Right lung (tissue), 2 donors: ENCODE measurements at regions not wholly inside any gene's neighbourhood (a gene's known extent, or its start where the extent isn't known, plus 50 kb on each side); places are given as distances from the start of the nearest gene placed in this dataset.

Source experiments
- DNase-seq, 2 donors: peaks; one replicate each; pipeline ENCODE4 v3.0.0-alpha.2; 2013

DNA sequence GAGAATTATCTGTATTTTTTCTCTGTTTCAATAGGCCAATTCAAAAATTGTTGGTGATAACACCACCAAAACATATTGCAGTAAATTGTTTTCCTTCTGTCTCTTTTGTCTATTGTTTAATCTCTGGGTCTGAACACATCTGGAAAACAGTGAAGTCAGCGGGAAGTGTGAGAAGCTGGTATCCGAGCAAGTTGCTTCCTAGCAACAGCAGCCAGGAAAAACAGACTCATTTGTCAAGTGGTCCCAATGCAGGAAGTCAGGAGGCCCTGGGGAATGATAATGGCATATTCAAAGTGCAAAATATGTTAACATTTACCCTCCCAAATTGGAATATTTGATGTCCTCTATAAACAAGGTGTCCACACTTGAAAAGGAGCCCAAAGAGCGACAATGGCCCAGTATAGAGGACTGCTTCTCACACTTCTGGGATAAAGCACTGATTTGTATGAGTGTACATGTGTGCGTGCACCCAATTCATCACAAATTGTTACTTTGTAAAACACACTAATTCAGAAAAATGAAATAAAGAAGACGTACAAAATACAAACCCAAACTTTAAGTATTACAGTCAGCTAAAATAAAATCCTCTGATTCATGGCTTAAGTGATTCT, 515.0 kb downstream of the TBC1D4 start:
- peak; percentile 45 to 59 for DNase-seq

DNA sequence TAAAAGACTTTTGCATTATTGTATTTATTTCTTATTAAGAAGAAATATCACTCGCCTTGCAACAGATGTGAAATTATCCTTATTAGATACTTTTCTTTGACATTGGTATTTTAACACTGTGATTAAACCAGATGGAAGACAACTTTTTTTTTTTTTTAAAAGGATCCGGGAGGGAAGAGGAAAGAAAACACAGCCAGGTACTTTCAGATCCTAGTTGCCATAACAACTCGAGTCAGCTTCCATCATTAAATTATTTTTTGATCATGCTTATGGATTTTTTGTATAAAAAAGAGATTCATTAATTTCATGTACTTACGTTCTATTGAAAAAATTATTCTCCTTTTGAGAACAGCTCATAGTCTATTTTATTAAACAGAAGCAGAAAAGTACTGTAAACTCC, 515.7 kb downstream of the TBC1D4 start:
- no peak for DNase-seq

DNA sequence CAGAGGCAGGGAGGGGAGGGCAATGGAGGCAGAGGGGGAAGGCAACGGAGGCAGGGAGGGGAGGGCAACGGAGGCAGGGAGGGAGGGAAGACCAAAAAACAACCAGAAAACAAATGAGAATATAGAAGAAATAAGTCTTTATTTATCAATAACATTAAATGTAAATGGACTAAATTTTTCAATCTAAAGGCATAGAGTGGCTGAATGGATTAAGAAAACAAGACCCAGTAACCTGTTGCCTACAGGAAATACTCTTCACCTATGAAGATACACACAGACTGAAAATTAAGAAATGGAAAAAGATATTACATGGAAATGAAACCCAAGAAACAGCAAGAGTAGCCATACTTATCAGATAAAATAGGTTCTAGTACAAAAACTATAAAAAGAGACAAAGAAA, 536.3 kb downstream of the TBC1D4 start:
- DNase-seq = no peak

DNA sequence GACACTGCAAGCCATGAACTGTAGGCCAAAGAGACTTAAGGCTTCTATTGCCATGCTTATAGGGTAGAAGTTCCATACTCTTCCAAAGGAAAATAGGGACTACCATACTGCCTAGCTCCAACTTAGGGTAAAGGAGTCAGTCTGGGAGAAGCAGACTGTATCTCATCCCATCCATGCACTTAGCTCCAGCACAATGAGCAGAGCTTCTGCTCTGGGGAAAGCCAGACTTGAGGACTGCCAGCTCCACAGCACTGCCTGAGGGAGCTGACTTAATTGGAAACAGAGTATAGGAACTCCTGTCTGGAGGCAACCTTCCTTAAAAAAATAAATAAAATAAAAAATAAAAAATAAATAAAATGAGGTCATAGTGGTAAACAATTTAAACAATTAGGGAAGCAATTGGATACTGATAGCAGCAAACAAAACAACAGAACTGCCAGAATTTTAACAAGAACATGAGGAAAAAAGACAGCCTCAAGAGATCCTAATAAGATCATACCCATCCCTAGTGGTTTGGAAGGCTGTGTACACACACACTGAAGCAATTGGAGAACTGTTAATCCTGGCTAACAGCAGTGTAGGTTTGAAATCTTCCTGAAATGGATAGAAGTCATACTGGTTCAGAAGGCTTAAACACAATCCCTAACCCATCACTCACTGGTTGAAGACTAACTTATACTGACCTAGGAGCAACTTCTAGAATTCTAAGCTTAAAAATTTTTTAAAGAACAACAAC, 550.1 kb downstream of the TBC1D4 start:
- no peak for DNase-seq

DNA sequence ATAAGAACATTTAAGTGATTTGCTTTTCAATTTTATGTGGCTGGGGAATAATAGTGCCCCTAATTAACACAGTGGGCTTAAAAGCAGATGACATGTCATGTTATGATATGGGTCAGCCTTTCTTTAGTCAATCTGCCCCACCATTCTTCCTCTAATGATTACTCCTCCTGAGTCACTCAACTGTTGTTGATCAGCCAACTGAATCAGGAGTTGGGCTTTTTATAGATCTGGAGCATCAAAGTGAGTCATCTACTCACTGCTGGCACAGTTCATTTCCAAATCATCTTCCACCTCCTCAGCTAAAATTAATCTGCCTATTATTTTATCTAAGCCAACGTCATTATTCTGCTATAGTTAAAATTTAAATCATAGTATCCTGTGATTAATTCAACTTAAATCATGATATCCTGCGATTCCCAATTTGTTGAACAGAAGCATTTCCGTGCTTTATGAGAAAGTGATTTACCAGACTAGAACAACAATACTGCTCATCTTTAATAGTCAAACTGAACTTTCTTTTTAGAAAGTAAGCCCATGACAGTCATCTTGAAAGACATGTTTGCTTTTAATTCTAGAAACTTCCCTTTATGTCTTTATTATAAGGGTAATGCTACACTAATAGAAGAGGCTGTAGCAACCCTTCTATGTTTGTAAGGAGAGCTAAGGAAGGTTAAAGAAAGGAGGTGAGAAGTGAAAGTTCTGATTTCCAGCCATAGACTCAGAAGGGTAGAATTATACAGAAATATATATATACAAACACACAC, 551.4 kb downstream of the TBC1D4 start:
- DNase-seq = no peak

DNA sequence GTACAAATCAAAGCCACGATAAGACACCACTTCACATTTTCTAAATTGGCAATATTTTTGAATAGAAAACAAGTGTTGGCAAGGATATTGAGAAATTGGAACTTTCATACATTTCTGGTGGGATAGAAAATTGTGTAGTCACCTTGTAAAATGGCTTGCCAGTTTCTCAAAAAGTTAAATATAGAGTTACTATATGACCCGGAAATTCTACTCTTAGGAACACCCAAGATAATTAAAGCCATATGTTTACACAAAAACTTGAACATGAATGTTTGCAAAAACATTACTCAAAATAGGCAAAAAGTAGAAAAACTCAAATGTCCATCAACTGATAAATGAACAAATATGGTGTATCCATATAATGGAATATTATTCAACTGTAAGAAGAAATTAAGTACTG, 552.5 kb downstream of the TBC1D4 start:
- no peak for DNase-seq

DNA sequence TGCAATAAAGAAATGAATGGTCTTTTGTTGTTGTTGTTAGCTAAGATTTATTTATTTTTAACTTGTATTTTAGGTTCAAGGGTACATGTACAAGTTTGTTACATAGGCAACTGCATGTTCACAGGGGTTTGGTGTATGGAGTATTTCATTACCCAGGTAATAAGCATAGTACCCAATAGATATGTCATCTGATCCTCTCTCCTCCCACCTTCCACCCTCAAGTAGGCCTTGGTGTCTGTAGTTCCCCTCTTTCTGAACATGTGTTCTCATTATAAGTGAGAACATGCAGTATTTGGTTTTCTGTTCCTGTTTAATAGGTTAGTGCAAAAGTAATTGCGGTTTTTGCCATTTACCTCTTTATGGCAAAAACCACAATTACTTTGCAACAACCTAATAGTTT, 554.1 kb downstream of the TBC1D4 start:
- DNase-seq = no peak

DNA sequence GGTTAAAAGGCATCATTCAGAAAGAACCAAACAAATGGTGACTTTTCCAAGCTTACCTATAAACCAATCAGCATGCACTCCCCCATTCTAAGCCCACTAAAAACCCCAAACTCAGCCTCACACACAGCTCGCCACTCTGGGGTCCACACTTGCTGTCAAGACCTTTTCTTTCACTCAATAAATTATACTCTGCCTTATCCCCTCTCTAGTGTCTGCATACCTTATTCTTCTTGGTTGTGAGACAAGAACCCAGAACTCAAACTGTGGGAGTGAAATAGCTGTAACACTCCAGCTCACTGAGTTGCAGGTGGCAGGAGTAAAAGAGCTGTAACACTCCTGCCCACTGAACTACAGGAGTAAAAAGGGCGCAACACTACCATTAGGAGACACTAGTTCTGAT, 559.0 kb downstream of the TBC1D4 start:
- no peak for DNase-seq

DNA sequence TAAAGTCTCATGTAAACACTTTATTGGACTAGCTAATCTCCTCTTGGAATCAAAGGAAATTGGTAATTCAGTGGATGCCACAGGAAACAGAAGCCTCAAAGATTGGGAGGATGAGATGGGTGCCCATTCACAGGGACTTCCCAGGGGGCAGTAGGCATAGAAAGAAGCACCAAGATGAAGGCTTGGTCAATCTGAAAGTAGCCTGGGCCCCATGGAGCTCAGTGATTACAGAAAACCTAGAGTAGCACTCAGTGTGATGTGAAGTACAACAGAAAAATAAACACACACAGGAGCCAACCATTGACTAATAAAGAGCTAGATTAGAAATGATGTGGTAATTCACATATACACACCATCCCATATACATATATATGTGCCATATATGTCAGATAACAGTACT, 560.6 kb downstream of the TBC1D4 start:
- DNase-seq = no peak

DNA sequence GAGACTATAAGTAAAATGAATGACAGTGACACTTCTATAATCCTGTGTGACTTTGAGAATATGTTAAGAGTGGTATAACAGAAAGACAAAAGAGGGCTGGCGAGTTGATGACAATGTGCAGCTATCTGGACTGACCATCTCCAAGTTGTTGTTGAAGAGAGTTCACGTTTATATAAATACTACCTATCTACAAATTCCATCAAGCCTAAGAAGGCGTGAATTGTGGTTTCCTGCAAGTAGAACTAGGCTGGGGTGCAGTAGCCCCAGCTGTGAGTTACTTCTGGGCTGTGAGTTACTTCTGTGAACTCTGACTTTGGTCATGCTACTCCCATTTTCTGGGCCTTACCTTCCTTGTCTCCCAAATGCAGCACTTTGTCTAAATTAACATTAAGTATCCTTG, 561.0 kb downstream of the TBC1D4 start:
- no peak for DNase-seq

DNA sequence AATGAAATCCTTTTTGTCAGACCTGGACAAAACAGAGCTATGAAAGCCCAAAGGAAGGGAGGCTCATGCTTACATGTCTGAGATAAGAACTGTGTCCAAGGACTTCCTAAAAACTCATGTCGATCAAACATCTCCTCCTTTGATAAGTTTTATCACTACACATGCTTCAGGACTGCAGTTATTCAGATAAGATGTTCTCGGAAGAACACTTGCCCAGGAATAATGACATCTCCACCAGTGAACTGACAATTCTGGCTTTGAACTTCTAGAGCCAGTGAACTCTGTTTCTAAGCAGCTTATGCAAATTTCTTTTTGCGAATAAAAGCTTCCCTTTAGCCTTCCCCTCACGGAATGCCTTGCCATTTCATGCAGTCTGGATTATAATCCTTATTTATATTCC, 561.6 kb downstream of the TBC1D4 start:
- no peak for DNase-seq

DNA sequence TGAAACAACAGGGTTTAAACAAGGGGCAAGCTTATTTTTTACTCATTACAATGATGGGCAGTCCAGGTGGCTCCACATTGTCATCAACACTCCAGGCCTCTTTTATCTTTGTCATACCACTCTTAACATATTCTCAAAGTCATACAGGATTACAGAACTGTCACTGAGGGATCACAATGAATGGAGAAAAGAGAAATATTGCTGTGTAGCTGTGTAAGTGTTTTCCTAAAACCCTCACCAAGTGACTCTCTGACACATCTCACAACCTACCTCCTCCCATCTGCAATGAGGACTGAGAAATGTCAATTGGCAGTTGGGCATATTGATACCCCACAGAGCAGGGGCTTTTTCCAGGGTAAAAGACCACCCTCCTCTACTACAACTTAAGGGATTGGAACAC, 562.1 kb downstream of the TBC1D4 start:
- no peak for DNase-seq

DNA sequence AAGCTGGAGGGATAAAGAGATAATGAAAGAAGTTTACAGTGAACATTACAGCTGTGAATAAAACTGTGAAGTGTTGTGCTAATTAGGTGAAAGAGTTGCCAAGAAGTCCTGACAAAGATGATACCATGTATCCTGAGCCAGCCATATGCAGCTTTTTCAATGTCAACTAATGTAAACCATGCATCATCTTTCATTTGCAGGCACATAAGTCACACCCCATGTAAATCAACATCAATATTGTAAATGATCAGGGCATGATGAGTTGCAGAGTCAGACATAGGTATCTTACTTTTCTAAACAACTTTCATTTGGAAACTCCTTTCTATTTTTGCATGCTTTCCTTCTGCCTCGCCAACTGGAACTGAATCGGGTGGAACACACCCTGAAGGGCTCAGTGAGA, 569.1 kb downstream of the TBC1D4 start:
- no peak for DNase-seq

DNA sequence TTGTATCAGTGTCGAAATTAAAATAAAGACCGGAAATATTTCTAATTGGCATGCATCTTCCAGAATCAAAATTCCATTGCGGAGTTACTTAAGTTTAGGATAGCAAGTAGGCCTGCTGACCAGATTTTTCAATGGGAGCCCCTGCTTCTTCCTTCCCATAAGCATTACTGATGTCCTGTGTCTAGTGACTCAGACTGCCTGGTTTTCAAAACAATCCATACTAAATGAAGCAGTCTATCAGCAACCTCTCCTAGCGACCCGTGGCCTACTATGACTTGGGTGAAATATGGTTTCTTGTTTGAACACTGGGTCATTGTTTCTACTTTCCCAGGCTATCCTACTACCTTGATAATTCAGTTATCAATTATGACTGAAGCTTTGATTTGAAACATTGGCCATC, 571.6 kb downstream of the TBC1D4 start:
- no peak for DNase-seq

DNA sequence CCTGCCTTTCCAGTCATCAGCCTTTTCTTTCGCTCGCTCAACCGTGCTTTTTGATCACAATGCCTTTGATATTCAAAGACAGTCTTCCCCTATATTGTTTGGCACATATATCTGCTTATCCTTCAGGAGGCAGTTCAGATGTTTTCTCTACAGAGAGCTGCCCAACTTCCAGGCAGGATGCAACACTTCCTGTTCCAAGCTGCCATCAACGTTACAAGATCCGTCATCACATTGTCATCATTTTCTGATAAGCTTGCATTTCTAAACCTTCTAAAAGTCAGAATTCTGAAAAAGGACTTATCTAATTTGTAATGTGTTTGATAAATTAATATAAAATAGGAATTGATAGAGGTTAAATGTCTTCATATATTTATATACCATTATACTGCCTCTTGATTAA, 574.2 kb downstream of the TBC1D4 start:
- DNase-seq = no peak

DNA sequence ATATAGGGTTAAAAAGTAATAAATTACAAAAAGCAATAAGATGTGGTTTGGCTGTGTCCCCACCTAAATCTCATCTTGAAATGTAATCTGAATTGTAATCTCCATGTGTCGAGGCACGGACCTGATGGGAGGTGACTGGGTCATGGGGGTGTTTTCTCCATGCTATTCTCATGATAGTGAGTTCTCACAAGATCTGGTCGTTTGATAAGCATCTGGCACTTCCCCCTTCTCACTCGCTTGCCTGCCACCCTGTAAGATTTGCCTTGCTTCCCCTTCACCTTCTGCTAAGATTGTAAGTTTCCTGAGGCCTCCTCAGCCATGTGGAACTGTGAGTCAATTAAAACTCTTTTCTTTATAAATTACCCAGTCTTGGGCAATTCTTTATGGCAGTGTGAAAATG, 577.4 kb downstream of the TBC1D4 start:
- DNase-seq = no peak

DNA sequence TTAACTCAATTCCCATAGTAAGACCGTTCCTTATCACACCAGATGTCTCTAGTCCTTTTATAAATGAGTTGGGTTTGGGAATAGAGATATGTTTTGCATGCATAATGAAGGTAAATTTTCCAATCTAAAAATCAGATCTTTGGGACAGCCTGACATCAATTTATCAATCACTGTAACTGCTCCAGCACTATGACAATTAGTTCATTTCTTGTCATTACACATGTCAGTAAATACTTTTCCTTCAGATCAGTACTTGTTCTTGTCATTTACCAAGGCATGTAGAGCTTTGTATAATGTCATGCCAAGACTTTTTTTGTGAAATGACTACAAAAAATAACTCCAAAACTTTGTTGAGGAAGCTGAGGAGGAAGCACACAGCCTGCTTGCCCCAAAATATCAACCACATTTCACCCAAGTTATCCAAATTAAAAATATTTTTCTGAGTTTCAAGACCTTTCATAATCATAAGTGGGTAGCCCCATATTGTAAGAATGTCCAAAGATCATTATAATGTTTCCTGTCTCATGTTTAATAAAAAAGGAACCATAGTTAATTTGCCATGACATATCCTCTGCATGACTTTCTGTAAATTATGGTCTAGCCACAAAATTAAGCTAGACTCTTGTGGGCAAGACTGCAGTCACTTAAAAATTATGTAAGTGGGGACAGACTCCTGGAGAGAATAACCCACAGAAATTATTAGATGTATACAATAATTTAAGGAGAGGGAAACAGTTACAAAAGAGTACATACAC, 586.8 kb downstream of the TBC1D4 start:
- DNase-seq = no peak

DNA sequence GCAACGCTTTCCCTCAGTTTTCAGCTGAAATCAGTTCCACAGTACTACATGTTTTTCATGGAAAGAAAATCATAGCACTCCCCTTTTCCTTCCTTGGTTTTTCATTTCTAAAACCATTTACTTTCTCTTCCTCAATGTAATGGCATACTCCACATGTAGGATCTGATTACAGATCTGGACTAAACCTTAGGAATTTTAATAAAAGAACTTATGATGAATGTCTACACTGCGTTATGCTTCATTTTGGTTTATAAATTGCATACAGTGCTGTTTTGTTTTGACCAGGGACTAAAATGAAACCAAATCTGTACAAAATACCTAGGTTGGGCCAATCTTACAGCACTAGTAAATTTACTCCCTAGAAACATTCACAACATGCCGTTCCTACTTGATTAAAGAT, 589.9 kb downstream of the TBC1D4 start:
- DNase-seq = no peak

DNA sequence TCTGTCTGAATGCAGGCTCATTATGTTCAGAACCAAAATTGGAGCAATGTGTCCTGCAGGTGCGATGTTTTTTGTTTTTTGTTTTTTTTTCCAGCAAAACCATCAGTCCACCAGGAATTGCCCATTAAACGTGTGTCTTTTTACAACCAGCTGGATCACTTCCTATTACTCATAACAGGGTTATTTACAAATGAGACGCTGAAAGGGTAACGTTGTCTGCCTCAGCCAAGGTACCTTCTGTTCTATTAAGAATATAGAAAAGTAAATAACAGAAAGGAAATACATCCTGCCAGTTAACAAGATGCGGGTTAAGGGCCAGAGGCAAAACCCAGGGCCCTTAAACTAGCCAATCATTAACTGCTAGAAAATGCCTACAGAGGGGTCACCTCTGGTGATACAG, 590.4 kb downstream of the TBC1D4 start:
- no peak for DNase-seq

DNA sequence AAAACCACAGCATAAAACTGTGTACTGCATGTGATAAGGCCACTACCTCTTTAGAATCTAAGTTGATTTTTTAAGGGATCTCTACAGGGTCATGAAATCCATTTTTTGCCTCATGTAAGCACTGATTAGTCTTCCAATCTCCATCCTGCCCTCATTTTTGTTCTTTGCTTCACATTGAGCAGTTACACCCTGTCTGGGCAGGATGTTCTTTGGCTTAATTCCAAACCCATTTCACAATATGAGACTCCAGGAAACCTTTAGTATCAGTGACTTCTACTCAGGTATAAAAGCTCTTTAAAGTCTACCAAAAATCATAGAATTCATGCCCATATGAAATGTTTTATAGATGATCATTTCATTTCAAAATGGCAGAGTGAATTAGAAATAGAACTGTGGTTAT, 592.6 kb downstream of the TBC1D4 start:
- no peak for DNase-seq

DNA sequence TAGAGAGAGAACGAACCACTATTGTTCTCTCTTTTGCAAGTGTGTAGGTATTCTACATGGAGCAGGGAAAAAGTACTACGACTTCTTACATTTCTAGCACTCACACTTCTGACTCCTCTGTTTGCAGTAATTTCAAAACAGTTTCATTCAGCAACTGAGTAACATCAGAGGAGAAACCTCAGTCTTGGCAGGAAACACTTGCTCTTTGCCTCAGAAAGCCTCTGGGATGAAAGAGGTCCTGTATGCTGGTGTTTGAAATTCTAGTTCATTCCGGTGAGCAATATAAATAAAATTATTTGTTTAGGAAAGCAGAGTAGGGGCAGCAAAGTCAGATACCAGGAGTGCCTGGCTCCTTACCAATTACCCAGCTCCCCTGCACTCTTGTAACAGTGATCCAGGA, 595.5 kb downstream of the TBC1D4 start:
- DNase-seq = peak in 1 of 2 donors; percentile 5

DNA sequence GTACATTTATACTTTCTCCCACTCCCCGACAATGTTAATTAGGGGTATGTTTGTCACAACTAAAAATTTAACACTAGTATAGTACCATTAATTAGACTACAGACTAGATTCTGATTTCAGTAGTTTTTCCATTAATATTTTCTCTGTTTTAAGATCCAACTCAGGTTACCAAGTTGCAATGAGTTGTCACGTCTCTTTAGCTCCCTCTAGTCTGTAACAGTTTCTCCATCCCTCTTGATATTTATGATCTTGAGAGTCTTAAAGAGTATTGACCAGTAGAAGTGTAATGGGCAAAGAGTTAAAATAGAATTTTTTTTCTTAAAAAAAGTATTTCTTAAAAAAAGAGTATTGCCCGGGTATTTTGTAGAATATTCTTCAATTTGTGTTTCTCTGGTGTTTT, 598.1 kb downstream of the TBC1D4 start:
- DNase-seq = no peak
